ENCODE measurements at regions not wholly inside any gene's neighbourhood (a gene's known extent, or its start where the extent isn't known, plus 50 kb on each side); places are given as distances from the start of the nearest gene placed in this dataset.
"Not testable (repeated sequence)": the region's sequence is repeated elsewhere in the genome, so short reads cannot be mapped to it uniquely, and the experiment has no call there.

DNA sequence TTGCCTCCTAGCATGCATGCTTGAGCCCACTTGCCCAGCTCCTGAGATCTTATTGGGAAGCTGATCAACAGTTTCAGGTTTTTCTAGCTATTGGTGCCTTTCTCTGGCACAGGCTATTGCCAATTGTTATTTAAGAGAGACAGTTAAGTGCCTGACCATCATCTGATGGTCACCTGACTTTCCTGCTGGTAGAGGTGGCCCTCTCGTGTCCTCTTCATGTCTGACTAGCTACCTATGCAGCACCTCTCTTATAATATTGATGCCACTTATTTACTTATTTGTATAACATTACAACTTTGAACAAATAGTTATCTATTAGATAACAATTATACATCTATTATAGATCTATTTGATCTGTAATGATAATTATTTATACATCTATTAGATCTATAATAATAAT, 205.9 kb upstream of the SEMA3D start:
- no peak for DNase-seq

DNA sequence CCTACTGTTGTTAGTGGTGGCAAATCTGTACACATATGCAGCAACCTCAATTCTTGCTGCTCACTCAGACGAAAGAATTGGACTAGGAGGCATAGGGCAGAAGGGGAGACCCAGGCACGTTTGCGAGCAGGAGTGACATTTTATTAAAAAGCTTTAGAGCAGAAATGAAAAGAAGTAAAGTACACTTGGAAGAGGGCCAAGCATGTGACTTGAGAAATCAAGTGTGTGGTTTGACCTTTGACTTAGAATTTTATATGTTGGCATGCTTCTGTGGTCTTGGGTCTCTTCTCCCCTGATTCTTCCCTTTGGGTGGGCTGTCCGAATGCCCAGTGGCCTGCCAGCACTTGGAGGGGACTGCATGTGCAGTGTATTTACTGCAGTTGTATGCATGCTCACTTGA, 205.5 kb upstream of the SEMA3D start:
- DNase-seq = no peak

DNA sequence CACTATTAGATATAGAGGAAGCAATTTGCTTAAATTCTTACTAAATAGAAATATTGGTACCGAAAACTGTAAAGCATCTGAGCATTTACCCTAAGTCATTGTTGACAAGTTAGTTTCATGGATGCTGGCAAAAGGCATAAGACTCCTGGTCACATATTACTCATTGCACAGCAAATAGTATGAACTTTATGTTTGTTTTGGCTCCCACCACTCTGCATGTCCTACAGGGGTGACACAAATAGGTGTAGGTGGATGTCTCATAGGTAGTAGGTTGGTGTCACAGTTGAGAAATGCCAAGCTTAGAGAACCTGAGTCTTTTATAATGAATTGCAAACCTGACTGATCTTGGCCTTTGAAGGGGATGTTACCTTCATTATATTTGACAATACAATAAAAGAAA, 199.6 kb upstream of the SEMA3D start:
- DNase-seq = no peak

DNA sequence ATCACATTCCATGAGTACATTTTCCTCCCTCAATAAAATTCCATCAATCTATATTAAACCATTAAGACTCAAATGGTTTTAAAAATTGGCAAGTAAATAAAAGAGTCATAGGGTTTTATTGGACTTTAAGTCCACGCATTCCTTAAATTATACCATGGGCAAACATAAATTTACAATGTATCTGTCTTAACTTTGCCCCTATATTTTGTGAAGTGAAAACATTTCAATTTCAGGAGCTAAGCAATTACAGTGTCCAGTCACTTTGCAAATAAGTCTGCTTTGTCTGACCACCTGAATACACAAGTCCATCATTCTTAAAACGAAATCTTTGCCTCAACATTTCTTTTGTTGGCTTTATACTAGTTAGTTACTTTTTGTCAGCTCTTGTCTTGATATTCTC, 197.5 kb upstream of the SEMA3D start:
- no peak for DNase-seq

DNA sequence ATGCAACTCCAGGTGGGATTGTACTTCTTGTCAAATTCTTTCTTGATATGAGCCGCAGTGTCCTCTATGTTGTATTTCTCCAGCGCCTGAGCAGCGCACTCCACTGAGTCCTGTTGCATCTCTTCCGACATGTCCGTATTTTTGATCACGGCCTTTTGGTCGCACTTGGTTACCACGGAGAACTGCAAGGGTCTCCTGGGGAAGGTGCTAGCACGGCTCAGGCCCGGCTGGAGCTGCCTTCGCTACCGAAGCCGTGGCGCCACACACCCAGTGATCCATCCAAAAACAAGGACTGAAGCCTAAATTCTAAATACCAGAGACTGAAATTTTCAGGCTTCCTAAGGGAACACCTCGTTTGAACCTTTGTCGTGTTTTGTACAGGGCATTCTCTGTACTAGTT, 194.4 kb upstream of the SEMA3D start:
- no peak for DNase-seq

DNA sequence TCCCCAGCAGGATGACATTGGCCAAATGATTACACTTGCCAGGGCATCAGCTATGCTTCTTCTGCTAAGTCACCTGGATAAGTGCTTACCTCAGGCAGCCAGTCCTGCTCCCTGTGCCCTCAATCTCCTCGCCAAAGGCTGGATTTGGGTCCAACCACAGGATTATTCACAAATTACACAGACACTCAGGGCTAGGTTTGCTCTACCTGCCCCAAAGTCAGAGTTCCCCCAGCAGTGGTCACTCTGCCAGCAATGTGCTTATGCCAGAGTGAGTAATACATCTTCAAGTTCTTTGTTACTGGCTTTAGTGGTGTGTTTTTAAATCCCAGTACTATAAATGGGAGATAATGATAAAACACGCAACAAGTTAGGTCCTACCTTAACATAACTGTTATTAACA, 189.7 kb upstream of the SEMA3D start:
- no peak for DNase-seq

DNA sequence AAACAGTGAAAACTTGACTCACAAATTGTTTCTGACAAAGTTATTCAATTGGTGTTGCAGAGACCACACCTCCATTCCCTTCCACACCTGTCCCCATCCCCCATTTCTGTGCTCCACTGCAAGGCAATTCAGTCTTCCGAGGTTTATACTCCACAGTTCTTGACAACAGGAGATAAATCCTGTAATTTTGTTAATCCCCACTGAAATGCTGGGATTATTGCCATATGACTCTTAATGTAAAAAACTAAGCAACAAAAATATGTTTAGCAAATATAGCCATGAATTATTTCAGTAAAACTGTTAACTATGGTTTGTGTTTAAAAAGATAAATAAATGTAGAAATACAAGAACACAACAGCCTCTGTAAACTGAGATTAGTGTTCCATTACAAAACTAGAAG, 170.1 kb upstream of the SEMA3D start:
- DNase-seq = no peak

DNA sequence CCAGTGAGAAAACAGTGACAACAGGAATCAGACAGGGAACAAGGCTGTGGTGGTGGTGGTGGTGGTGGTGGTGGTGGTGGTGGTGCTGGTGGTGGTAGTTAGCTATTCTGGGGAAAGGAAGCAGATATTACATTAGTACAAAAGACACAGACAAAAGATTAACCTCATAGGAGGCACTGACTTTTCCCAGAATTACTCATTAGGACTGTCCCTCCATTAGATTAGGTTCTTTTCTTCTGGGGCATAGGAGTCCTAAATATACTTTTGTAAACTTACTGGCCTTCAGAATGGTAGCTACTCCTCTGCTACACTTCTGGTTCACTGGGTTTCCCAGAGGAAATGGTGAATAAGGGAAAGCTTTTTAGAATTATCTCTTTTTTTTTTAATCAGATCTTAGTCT, 156.6 kb upstream of the SEMA3D start:
- no peak for DNase-seq

DNA sequence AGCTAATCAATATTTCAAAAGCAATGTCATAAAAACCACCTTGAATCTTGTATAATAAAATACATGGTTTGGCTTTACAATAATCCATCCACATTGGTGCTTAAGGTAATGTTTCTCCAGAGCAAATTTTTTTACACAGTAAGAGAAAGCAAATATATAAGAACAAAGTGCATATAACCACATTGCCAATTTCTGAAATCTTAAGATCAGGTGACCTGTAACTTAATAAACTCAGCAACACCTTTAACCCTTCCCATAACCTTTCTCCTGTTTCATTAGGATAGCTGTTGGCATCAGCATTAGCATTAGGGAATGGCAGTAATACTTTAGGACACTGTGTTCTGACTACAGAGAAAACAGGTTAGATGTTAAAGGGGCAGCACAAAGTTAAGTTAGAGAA, 155.9 kb upstream of the SEMA3D start:
- no peak for DNase-seq

DNA sequence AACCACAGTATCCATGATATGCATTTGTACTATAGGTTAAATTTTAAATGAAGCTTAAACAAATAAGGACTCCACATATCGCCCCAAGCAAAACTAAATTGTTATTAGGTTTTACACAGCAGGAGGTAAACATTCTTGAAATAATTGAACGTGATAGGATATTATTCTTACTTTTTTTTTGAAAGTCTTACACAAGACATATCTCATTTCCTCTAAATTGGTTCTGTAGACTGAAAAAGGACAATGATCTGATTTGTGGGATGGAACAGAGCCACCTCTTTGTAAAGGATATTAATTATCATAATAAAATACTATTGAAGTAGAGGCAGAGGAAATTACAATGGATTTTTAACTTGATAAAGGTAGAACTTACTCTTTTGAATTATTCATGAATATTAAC, 155.1 kb upstream of the SEMA3D start:
- no peak for DNase-seq

DNA sequence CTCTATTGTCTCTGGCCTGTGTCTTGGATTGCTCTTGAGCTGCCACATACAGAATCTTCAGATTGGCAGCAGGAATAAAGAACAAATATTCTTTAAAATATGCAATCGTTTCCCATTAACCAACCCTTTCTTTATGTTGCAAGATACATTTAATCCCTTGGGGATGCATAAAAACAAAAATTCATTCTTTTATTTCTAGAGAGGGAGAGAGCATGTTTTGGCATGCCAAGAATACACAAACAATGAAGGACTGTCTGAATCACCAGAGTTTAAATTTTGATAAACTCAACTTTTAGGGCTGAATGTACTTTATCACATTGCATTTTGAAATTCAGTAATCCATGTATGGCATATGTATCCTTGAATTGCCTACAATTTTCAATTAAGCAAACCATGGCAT, 154.3 kb upstream of the SEMA3D start:
- no peak for DNase-seq

DNA sequence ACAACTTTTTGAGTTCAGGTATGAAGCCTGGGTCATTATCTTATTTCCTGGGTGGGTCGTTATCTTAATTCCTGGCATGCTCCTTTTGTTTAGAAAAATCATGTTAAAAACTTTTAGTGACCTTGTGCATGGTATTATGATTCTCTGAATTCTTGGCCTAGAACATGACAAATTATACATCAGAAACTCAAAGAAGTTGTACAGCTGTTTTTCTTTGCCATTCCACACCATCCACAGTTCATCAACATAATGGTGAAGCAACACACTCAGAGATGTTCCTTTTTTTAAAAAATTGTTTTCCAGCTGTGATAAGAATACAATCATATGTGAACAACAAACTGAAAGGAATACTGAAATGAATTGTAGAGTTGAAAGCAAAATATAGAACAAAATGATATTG, 149.2 kb upstream of the SEMA3D start:
- no peak for DNase-seq

DNA sequence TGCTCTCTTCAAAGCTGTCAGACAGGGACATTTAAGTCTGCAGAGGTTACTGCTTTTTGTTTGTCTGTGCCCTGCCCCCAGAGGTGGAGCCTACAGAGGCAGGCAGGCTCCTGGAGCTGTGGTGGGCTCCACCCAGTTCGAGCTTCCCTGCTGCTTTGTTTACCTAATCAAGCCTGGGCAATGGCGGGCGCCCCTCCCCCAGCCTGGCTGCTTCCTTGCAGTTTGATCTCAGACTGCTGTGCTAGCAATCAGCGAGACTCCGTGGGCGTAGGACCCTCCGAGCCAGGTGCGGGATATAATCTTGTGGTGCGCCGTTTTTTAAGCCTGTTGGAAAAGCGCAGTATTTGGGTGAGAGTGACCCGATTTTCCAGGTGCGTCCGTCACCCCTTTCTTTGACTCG, 148.3 kb upstream of the SEMA3D start:
- not testable (repeated sequence) for DNase-seq

DNA sequence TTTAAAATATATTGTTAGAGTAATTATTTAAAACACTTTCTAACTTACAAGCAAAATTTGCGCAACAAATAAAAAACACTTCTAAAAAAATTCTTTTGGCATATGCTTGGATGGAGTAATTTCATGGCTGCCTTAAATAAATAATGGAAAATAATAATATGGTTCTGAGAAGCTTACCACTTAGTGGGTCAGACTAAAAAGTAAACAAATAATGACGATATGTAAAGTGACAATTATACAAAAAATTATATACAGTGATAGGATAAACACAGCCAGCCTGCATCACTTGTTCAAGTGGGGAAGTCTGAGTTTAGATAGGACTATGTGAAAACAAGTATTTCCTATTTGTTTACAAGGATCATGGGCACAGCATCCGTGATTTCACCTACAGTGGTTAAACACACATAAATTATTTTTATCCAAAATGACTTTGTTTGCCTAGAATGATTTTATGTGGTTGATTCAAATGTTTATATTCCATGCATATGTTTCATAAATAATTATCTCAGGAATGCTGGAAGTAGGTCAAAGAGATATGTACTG, 141.7 kb upstream of the SEMA3D start:
- no peak for DNase-seq

DNA sequence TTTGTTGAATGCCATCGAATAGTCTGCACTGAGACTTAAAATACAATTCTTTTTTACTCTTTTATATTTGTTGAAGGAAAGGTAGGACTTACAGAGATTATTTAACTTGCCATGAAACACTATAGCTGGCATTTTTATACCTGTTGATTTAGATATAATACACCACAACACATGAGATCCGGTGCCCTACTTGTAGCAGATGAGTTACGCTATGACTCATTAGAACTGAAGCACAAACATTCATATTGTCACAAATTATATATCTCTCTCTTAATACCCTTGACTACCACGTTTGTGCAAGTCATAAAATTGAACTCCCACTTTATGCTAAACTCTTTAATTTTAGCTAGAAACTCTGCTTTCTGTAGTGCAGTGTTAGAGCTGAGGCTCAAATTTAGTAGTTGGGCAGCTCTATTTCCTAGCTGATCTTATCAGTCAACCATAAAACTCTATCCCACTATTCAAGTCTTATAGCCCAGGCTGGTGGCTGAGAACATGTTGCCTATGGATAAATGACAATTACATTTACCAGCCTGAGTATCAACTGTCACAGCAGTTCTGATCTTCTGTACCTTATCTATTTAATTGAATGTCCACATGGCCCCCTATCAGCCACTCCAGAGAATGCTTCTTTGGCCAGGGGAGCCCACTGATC, 137.4 kb upstream of the SEMA3D start:
- no peak for DNase-seq

DNA sequence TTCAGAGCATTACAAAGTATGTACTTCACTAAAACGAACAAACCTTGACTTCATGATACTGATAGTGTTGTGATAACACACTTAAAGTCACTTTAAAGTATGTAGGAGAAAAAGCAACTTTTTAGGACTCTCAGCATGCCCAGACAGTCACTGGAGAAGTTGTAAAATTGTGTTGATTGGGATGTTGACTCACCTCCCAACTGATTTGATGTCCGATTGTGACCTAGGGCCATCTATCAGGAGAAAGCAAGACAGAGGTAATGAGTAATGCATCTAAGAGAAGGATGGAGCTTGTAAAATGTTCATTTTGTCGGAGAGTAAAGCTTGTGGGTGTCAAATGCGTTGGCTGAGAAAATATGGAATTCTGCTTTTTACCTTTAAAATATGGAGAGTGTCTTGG, 135.4 kb upstream of the SEMA3D start:
- no peak for DNase-seq

DNA sequence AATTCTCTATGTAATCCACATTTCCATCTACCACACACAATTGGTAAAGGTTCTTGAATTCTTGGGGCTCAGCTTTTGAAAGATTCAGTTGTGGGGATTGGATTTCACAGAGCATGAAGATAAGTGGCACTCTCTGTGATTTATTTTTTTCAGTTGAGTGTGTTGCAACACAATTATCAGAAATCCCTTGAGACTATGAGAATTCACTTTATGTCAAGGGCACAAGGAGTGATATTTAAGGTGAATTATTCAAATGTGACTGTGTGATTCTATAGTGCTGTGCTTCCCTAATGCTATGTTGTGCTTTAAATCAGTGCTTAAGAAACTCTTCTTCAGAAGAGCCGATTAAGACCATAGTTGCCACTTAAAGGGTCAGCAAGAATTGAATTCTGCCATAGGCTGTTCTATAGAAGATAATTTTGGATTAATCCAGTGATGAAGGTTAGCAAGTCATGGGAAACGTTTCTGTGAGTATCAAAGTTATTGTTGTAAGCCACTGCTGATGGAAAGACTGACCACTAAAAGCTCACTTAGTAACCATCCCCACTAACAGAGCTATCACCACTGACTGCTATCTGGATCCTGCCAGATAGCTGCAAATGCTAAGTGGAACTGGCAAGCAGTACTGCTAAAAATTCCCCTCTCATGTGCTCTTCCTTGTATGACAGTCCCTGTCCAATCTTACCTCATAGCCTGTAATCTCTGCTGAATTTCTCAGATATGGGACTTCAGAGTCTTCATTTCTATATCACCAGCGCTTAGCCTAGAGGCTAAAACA, 134.0 kb upstream of the SEMA3D start:
- DNase-seq = no peak

DNA sequence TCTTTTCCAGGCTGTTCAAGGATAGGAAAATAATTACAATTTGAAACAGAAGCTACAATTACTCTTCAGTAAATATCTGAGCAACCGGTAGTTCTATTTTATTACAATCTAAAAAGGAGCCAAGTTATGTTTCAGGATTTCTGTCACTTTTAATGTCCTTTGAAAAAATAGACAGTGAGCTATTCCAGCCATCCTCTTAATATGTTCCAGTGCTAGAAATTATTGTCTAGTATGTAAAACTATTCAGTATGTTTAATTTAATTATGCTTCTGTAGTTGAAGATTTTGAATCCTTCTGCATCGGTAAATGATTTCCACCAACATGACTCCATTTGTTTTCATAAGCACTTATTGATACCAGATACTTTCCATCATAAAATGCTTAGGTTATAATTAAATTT, 129.6 kb upstream of the SEMA3D start:
- no peak for DNase-seq

DNA sequence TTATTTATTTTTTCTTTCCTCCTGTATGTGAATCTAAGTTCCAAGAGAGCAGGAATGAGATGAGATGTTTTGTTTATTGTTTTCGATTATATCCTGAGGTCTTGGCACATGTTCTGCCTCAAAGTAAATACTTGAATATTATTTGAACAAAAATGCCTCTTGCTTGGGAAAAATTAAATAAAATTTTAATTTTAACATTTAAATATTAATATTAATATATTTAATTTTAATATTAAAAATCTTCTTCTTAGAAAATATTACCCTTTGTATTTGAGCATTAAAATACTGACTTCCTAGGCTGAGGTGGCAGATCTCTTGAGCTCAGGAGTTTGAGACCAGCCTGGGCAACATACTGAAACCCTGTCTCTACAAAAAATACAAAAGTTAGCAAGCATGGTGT, 123.4 kb upstream of the SEMA3D start:
- no peak for DNase-seq

DNA sequence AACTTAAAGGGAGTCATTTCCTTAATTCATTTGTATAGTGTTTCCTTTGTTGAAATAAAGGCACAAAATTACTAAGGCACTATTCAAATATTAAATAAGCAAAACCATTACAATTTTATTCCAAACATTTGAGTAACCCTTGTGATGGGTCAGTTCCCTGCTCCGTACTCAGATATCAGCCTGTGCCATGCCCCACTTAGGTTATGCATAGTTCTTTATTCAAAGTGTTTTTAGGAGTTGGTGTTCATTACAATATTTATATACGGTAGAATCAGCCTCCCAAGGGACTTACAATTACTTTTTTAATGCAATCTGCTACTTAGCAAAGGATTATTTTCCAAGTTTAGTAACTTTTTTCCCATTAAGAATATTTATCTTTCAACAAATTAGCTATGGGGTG, 119.3 kb upstream of the SEMA3D start:
- DNase-seq = no peak

DNA sequence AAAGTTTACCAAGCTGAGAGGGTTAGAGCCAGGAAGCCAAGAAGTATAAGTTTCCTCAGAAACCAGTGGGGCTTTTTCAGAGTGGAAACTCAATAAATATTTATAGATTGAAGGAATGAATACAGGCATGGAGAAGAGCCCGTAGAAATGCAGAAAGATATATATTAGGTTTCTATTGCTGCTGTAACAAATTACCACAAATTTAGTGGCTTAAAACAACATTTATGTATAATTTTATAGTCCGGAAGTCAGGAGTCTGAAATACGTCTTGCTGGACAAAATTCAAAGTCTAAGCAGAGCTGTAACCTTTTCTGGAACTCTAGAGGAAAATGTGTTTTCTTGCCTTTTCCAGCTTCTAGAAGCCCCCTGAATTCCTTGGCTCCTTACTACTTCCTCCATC, 107.3 kb upstream of the SEMA3D start:
- no peak for DNase-seq

DNA sequence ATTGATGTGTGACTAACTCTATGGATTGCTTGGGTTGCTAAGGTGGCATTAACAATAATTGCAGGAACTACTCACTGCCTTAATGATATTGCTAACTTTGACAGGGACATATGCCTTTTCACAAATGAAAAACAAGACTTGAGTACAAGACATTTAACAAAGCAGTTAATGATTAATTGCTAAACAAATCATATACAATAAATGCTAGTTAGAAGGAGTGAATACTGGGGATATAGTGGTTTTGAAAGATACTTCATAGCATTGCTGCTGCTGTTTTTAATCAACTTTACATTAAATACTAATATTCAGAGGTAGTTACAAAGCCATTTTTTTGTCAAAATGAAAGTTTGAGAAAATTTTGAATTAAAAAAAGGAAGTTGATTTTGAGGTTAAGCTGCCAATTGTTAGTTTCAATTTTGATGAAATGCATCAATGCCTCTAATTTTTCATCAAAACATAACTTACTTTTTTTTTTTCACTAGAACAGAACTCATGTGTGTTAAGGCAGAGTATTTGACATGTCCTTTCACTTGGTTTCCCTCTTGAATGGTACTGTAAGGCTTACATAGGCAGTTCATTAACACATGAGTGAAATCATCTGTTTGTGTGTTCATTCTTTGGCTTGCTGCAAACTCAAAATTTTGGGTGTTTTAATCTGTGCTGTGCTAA, 106.2 kb upstream of the SEMA3D start:
- DNase-seq = no peak

DNA sequence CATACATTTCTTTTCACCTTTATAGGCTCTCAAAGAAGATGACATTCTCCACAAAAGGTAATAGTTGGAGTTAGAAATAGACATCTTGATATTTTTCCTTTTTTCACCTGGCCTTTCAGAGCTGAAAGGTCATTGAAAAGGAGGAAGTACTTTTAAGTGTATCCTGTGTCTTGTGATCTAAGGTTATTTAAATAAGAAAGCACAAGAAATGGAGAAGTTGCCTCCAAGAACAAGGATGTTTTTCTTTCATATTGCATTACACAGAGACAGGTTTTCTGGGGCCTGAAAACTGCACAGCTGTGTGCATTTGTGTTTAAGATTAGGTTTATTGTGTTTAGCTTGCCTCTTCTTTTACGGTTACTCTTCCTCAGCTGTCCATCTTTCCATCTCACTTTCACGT, 103.4 kb upstream of the SEMA3D start:
- no peak for DNase-seq

DNA sequence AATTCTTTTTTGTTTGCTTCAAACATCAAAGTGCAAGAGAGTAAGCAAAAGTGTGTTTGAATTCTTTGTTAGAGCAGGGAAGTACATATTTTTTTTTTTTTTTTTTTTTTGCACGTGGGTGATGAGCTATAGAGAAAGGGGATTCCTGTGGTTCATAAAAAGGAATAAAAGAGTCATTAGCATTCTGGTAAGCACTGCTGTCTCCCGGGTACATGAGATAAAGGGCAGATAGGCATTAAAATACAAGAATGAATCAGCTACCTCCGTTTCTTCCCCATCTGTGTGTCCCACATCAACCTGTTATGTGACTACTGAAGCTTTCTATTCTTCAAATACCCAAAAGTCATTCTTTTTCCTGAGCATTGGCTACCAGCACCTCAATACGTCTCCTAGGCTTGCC, 102.4 kb upstream of the SEMA3D start:
- DNase-seq = no peak

Measured in NCI-H524 (cell line).